GM12874 (cell line): ENCODE measurements at regions not wholly inside any gene's neighbourhood (a gene's known extent, or its start where the extent isn't known, plus 50 kb on each side); places are given as distances from the start of the nearest gene placed in this dataset.

Experiments used
- TF ChIP-seq, protein P1 (sequence below): IDR thresholded peaks from 2 replicates; pipeline ENCODE4 v1.5.1; 2011; ENCODE audit warnings: low read depth, mild to moderate bottlenecking, control low read depth, low read length, moderate library complexity; ENCODE audit not compliant: insufficient read depth

DNA sequence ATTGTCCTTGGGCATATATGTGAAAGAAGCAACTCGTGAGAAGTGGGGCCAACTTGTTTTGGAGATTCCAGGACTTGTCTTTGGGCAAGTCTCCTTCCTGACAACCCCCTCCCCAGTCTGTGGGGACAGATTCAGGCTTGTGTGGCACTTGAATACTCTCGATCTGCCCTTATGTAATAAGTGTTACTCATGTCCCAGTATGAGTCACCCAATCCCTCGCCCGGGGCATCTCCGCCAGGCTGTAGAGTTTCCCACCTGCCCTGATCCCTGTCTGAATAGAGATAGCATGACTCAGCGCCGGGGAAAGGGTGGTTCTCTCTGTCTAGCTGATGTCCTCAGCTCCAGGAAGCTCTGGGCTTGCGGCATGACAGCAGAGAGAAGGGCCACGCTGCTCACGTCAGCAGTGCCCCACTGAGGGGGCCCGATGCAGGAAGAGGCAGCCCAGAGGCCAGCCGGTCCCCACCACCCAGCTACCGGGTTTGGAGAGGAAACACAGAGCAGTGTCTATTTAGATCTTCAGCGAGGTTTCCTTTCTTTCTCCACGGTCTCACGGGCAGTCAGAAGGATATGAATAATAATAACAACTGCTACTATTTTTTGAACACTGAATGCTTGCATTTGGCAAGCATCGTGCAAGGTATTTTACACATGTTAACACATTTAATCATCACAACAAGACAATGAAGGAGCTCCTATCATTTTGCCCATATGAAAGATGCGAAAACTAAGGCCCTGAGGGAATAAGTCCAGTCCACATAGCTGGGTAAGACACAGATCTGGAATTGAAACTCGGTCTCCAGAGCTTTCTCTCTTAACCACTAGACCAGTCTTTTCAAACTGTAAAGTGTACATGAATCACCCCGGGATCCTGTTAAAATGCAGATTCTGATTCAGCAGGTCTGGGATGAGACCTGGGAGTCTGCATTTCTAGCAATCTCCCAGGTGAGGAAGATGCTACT is 426.7 kb upstream of the MAF start:
- TF ChIP-seq, protein P1, sequence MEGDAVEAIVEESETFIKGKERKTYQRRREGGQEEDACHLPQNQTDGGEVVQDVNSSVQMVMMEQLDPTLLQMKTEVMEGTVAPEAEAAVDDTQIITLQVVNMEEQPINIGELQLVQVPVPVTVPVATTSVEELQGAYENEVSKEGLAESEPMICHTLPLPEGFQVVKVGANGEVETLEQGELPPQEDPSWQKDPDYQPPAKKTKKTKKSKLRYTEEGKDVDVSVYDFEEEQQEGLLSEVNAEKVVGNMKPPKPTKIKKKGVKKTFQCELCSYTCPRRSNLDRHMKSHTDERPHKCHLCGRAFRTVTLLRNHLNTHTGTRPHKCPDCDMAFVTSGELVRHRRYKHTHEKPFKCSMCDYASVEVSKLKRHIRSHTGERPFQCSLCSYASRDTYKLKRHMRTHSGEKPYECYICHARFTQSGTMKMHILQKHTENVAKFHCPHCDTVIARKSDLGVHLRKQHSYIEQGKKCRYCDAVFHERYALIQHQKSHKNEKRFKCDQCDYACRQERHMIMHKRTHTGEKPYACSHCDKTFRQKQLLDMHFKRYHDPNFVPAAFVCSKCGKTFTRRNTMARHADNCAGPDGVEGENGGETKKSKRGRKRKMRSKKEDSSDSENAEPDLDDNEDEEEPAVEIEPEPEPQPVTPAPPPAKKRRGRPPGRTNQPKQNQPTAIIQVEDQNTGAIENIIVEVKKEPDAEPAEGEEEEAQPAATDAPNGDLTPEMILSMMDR: no peak

DNA sequence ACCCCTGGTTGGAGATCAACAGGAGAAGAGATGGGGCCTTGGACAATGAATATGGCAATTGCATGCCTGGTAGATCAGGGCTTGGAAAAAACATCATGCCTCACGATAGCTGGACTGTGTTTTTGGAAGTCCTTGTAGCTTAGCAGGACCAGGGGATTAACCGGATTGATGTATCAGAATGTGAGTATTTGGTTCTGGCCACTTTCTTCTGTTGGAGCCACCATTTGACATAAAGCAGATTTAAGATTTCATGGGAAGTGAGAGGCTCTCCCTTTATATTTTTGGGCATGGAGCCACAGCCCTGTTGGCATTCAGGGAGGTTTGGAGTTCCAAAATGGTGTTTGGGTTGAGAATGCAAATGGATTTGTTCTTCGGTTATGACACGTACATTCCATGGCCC is 424.7 kb upstream of the MAF start:
- TF ChIP-seq, protein P1: no peak

DNA sequence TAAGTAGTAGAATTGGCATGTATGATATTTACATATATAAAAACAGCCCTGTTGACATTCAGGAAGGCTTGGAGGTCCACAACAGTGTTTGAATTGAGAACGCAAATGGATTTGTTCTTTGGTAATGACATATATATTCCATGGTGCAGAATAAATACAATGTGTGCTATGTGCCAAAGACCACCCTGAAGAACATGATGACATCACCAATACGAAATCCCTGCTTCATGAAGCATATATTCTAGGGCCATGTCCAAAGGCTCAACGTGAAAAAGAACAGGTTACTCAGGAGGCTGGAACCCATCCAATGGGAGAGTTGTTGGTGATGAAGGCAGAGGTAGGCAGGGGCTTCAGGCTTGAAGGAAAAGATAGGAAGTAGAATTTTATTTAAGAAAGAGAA is 423.9 kb upstream of the MAF start:
- TF ChIP-seq, protein P1: no peak

DNA sequence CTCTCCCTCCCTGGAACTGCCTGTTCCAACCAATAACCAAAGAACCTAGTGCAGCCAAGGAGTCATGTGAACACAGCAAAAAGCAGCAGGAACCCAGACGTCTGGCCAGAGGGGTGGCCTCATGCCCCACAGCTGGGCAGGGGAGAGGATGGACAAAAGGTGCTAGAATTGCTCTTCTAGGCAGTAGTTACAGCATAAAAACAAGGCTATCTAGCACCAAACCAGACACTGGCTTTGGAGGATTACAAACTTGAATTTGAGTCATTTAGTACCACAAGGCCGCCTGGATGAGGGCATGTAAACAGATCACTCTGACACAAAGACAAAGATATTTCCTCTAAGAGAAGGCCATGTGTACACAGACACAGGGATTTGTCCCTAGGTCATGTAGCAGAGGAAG is 423.3 kb upstream of the MAF start:
- TF ChIP-seq, protein P1: no peak

DNA sequence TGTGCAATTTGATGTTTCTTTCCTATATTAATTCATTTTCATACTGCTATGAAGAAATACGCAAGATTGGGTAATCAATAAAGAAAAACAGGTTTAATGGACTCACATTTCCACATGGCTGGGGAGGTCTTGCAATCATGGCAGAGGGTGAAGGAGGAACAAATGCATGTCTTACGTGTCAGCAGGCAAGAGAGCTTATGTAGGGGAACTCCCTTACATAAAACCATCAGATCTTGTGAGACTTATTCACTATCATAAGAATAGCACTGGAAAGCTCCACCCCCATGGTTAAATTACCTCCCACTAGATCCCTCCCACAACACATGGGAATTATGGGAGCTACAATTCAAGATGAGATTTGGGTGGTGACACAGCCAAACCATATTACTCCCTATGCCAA is 418.9 kb upstream of the MAF start:
- TF ChIP-seq, protein P1: no peak

DNA sequence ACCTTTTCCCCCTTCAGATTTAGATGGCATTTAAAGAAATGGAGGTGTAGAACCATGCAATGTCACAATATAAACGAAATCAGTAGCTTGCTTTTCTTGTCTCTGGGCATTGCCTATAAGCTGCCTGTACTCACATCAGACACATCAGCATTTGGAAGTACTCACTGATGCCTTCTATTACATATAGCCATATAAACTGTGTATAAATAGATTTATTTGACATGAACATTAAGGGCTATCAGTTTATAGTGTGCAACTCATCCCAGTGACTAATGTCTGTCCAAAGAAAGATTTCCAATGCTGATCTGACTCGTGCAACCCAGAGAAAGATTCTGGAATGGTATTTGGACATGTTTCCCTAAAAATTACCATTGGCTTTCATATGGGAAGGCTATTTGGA is 417.9 kb upstream of the MAF start:
- TF ChIP-seq, protein P1: no peak

DNA sequence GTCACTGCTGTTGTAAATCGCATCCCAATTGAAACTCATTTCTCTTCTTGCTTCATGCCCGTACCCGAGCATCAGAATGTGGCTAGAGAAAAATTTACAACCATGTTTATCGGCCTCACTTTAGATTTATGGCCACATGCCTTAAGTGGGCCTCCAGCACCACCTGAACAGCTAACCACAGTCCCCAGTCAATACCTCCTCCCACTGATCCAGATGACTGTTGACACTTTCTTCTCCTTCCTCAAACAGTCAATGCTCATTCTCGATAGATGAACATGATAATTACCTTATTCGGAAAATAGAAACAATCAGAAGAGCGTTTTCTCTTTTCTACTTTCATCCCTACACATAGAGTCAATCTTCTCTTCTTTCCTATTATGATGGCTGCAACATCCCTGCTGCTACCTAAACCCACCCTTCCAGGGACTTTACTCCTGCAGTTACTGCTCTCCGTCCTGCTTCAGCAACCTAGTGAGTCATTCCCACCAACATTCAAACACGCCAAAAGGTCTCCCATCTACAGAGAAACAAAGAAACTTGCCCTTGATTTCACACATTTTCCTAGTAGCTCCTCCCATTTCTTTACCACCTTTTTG is 416.3 kb upstream of the MAF start:
- TF ChIP-seq, protein P1: no peak
